HEK293 (cell line): ENCODE measurements at regions not wholly inside any gene's neighbourhood (a gene's known extent, or its start where the extent isn't known, plus 50 kb on each side); places are given as distances from the start of the nearest gene placed in this dataset.

ENCODE experiments used
- CTCF ChIA-PET: fragments of 350-600 bp; formaldehyde crosslinking; extraction: SDS; loops from one replicate; lab custom pipeline; 2021; ENCODE audit warnings: antibody characterized with exemption; lab: Yijun Ruan, JAX
- POLR2A ChIA-PET: fragments of 300-600 bp; formaldehyde crosslinking; extraction: SDS; loops from one replicate; lab custom pipeline; 2020; ENCODE audit warnings: antibody characterized with exemption, inconsistent platforms; lab: Yijun Ruan, JAX
- H3K27ac ChIP-seq: fragments of 200-500 bp; sonication (Bioruptor generic); 2 replicates; pipeline ENCODE4 v1.5.1; 2014; ENCODE audit warnings: low read depth, low read length, control low read depth, inconsistent platforms; ENCODE audit errors: extremely low read depth
- H3K36me3 ChIP-seq, 2 experiments: fragments of 200-500 bp in 1 of 2; sonication (Bioruptor generic) in 1 of 2; 1 replicate in 1 of 2; 2 replicates in 1 of 2; pipeline ENCODE4 v1.5.1; 2014 to 2017; ENCODE audit warnings: inconsistent platforms in 2 of 2, low read length in 2 of 2; ENCODE audit not compliant: control insufficient read depth in 2 of 2, insufficient read depth in 1 of 2
- H3K4me1 ChIP-seq: fragments of 200-500 bp; sonication (Bioruptor generic); 2 replicates; pipeline ENCODE4 v1.5.1; 2014; ENCODE audit warnings: mild to moderate bottlenecking, low read length, inconsistent platforms; ENCODE audit not compliant: control insufficient read depth, insufficient read depth
- H3K4me3 ChIP-seq: 2 replicates; pipeline ENCODE4 v1.5.1; 2011; ENCODE audit warnings: low read depth, mild to moderate bottlenecking, control low read depth, low read length, moderate library complexity
- H3K9me3 ChIP-seq: fragments of 200-500 bp; sonication (Bioruptor generic); 2 replicates; pipeline ENCODE4 v1.5.1; 2014; ENCODE audit warnings: low read depth, low read length, inconsistent platforms; ENCODE audit not compliant: control insufficient read depth, insufficient read depth
- GLI2 ChIP-seq: fragments of 450-650 bp; formaldehyde crosslinking; IDR thresholded peaks from 2 replicates; pipeline ENCODE4; 2017; ENCODE audit warnings: missing biosample characterization, missing genetic modification characterization, low read depth, borderline replicate concordance
- HIC1 ChIP-seq: fragments of 450-650 bp; formaldehyde crosslinking; IDR thresholded peaks from 2 replicates; pipeline ENCODE4 v1.5.1; 2016; ENCODE audit warnings: missing biosample characterization, missing genetic modification characterization
- HOXA7 ChIP-seq: sonication (generic); formaldehyde crosslinking; IDR thresholded peaks from 2 replicates; pipeline ENCODE4 v1.8.1; 2022; ENCODE audit warnings: missing genetic modification reagents, borderline replicate concordance
- HOXD13 ChIP-seq: sonication (generic); formaldehyde crosslinking; IDR thresholded peaks from 2 replicates; pipeline ENCODE4 v1.8.0; 2022; ENCODE audit warnings: missing genetic modification reagents, borderline replicate concordance
- ZBTB1 ChIP-seq: fragments of 450-650 bp; formaldehyde crosslinking; IDR thresholded peaks from 2 replicates; pipeline ENCODE4 v1.5.1; 2016; ENCODE audit warnings: missing biosample characterization, missing genetic modification characterization
- ZBTB20 ChIP-seq: fragments of 450-650 bp; formaldehyde crosslinking; IDR thresholded peaks from 2 replicates; pipeline ENCODE4 v1.5.1; 2016; ENCODE audit warnings: missing biosample characterization, missing genetic modification characterization
- ZBTB7A ChIP-seq: fragments of 450-650 bp; formaldehyde crosslinking; IDR thresholded peaks from 2 replicates; pipeline ENCODE4 v1.5.1; 2016; ENCODE audit warnings: low read depth, missing biosample characterization, missing genetic modification characterization
- ZNF16 ChIP-seq: fragments of 450-650 bp; formaldehyde crosslinking; IDR thresholded peaks from 2 replicates; pipeline ENCODE4 v1.5.1; 2016; ENCODE audit warnings: low read depth, missing biosample characterization, missing genetic modification characterization
- ZNF175 ChIP-seq: fragments of 450-650 bp; formaldehyde crosslinking; IDR thresholded peaks from 2 replicates; pipeline ENCODE4 v1.5.1; 2016; ENCODE audit warnings: missing biosample characterization, missing genetic modification characterization
- ZNF19 ChIP-seq: fragments of 450-650 bp; formaldehyde crosslinking; IDR thresholded peaks from 2 replicates; pipeline ENCODE4; 2016; ENCODE audit warnings: missing biosample characterization, missing genetic modification characterization, low read depth
- ZNF311 ChIP-seq: fragments of 450-650 bp; formaldehyde crosslinking; IDR thresholded peaks from 2 replicates; pipeline ENCODE4 v1.5.1; 2017; ENCODE audit warnings: missing biosample characterization, missing genetic modification characterization, borderline replicate concordance
- ZNF404 ChIP-seq: fragments of 450-650 bp; formaldehyde crosslinking; IDR thresholded peaks from 2 replicates; pipeline ENCODE4 v1.5.1; 2017; ENCODE audit warnings: missing biosample characterization, missing genetic modification characterization
- ZNF449 ChIP-seq: fragments of 450-650 bp; formaldehyde crosslinking; IDR thresholded peaks from 2 replicates; pipeline ENCODE4 v1.5.1; 2017; ENCODE audit warnings: missing biosample characterization, mild to moderate bottlenecking, missing genetic modification characterization, moderate library complexity
- ZNF473 ChIP-seq: fragments of 450-650 bp; formaldehyde crosslinking; IDR thresholded peaks from 2 replicates; pipeline ENCODE4 v1.5.1; 2017; ENCODE audit warnings: missing biosample characterization, missing genetic modification characterization
- ZNF510 ChIP-seq: fragments of 450-650 bp; formaldehyde crosslinking; IDR thresholded peaks from 2 replicates; pipeline ENCODE4 v1.5.1; 2018; ENCODE audit warnings: mild to moderate bottlenecking, missing genetic modification characterization, missing biosample characterization; ENCODE audit not compliant: insufficient replicate concordance
- ZNF518A ChIP-seq: fragments of 450-650 bp; formaldehyde crosslinking; conservative IDR thresholded peaks from 2 replicates; pipeline ENCODE4 v1.5.1; 2016; ENCODE audit warnings: low read depth, missing biosample characterization, missing genetic modification characterization
- ZNF555 ChIP-seq: fragments of 450-650 bp; formaldehyde crosslinking; conservative IDR thresholded peaks from 2 replicates; pipeline ENCODE4 v1.5.1; 2017; ENCODE audit warnings: missing biosample characterization, mild to moderate bottlenecking, missing genetic modification characterization, inconsistent platforms
- ZNF664 ChIP-seq: fragments of 450-650 bp; formaldehyde crosslinking; IDR thresholded peaks from 2 replicates; pipeline ENCODE4 v1.5.1; 2016; ENCODE audit warnings: missing biosample characterization, missing genetic modification characterization
- ZNF843 ChIP-seq: fragments of 450-650 bp; formaldehyde crosslinking; IDR thresholded peaks from 2 replicates; pipeline ENCODE4 v1.5.1; 2016; ENCODE audit warnings: missing biosample characterization, missing genetic modification characterization
- ZSCAN16 ChIP-seq: fragments of 450-650 bp; formaldehyde crosslinking; IDR thresholded peaks from 2 replicates; pipeline ENCODE4 v1.5.1; 2016; ENCODE audit warnings: missing biosample characterization, missing genetic modification characterization
- ZSCAN23 ChIP-seq: fragments of 450-650 bp; formaldehyde crosslinking; IDR thresholded peaks from 2 replicates; pipeline ENCODE4 v1.5.1; 2016; ENCODE audit warnings: missing biosample characterization, missing genetic modification characterization
- TF ChIP-seq, protein P1 (sequence below): fragments of 450-650 bp; formaldehyde crosslinking; IDR thresholded peaks from 2 replicates; pipeline ENCODE4 v1.5.1; 2016; ENCODE audit warnings: missing biosample characterization, missing genetic modification characterization, low read depth

DNA sequence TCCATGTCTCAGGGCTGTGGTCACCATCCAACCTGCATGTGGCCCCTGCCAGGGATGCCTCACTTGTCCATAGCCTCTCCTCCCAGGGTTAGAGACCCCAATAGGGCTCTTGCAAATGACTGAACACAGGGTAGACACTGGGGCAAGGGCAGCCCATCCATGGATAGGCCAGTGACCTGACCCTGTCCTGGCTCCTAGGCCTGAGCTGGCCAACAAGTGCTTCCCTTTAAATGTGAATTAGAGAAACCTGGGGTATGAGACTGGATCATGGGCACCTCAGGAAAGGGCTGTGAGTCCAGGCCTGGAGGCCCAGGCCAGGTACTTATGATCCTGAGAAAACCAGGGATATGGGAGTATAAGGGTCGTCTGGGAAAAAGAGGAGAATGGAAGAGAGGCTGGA is 64.5 kb downstream of the COPS8 start:
- no peaks in the 10 kb centered on the region for H3K4me1 ChIP-seq
- no peak overlapping the region for H3K27ac ChIP-seq
- ChIA-PET POLR2A (no interaction called here), CTCF (no interaction called here)
- H3K9me3 ChIP-seq, result no peaks in the 10 kb centered on the region; the same call in 1 of the 2 replicates
- no peak for TF ChIP-seq ZNF518A (tag by site-specific recombination)
- TF ChIP-seq ZNF311, result no peak
- no peak for TF ChIP-seq GLI2 (tag by site-specific recombination)
- no peak for TF ChIP-seq ZNF449 (tag by site-specific recombination)
- no peak for TF ChIP-seq ZSCAN23 (tag by site-specific recombination)
- no peak for TF ChIP-seq HOXD13 (CRISPR knock-in tag)
- no peak for TF ChIP-seq HOXA7 (CRISPR knock-in tag)
- no peak for TF ChIP-seq ZNF473 (tag by site-specific recombination)
- TF ChIP-seq ZNF843, result no peak
- no peak for TF ChIP-seq ZBTB1 (tag by site-specific recombination)
- no peak for TF ChIP-seq ZNF555 (tag by site-specific recombination)
- TF ChIP-seq ZNF175, result no peak
- TF ChIP-seq HIC1, result no peak
- TF ChIP-seq ZNF510 (tag by site-specific recombination), result no peak
- no peak overlapping the region for H3K4me3 ChIP-seq
- H3K36me3 ChIP-seq, result no peaks in the 10 kb centered on the region

- H3K9me3 ChIP-seq, result no peaks in the 10 kb centered on the region; the same call in 1 of the 2 replicates
- no peak overlapping the region for H3K4me3 ChIP-seq
- H3K4me1 ChIP-seq, result no peaks in the 10 kb centered on the region
- no peaks in the 10 kb centered on the region for H3K36me3 ChIP-seq
- H3K27ac ChIP-seq, result no peak overlapping the region
- CTCF ChIA-PET, result interaction anchor here (0.6 to 1.5 kb wide), 7 partner anchors 15 to 725 kb away, joined by 3 to 5 read pairs (median 4); no protein-coding TSS in a partner anchor
- POLR2A ChIA-PET, result no interaction called here
- no peak for TF ChIP-seq ZSCAN16 (tag by site-specific recombination)
- no peak for TF ChIP-seq ZBTB7A
- TF ChIP-seq ZBTB20 (tag by site-specific recombination), result no peak
- no peak for TF ChIP-seq ZNF16 (tag by site-specific recombination)
- no peak for TF ChIP-seq ZNF19 (tag by site-specific recombination)
- TF ChIP-seq ZNF664, result no peak
- TF ChIP-seq ZNF404 (tag by site-specific recombination), result no peak
- TF ChIP-seq, protein P1, sequence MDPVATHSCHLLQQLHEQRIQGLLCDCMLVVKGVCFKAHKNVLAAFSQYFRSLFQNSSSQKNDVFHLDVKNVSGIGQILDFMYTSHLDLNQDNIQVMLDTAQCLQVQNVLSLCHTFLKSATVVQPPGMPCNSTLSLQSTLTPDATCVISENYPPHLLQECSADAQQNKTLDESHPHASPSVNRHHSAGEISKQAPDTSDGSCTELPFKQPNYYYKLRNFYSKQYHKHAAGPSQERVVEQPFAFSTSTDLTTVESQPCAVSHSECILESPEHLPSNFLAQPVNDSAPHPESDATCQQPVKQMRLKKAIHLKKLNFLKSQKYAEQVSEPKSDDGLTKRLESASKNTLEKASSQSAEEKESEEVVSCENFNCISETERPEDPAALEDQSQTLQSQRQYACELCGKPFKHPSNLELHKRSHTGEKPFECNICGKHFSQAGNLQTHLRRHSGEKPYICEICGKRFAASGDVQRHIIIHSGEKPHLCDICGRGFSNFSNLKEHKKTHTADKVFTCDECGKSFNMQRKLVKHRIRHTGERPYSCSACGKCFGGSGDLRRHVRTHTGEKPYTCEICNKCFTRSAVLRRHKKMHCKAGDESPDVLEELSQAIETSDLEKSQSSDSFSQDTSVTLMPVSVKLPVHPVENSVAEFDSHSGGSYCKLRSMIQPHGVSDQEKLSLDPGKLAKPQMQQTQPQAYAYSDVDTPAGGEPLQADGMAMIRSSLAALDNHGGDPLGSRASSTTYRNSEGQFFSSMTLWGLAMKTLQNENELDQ (tag by site-specific recombination), result no peak
These were observed 65.2 kb downstream of the COPS8 start for GRCh38 chr2:237150831-237151375.
